Astrocyte (in vitro differentiated cells and primary cell): ENCODE measurements at regions not wholly inside any gene's neighbourhood (a gene's known extent, or its start where the extent isn't known, plus 50 kb on each side); places are given as distances from the start of the nearest gene placed in this dataset.
"Not testable (repeated sequence)": the region's sequence is repeated elsewhere in the genome, so short reads cannot be mapped to it uniquely, and the experiment has no call there.

Source experiments
- DNase-seq: peaks from one replicate; pipeline ENCODE4 v3.0.0-alpha.2; 2010; ENCODE audit warnings: low read depth
- FAIRE-seq: peaks from 2 replicates; lab custom pipeline; 2011; peaks lifted over from hg19 to GRCh38; lab: Jason Lieb, UNC
- H2AFZ ChIP-seq: 2 replicates; pipeline ENCODE4 v1.6.0; 2012; ENCODE audit warnings: low read depth, low read length, inconsistent platforms
- H3K27ac ChIP-seq: 2 replicates; pipeline ENCODE4 v1.5.1; 2011; ENCODE audit warnings: low read depth, low read length, inconsistent platforms
- H3K27me3 ChIP-seq: 2 replicates; pipeline ENCODE4 v1.6.0; 2011; ENCODE audit warnings: low read length, inconsistent platforms; ENCODE audit not compliant: insufficient read depth
- H3K36me3 ChIP-seq: 2 replicates; pipeline ENCODE4 v1.5.1; 2011; ENCODE audit warnings: low read length, inconsistent platforms; ENCODE audit not compliant: insufficient read depth
- H3K4me1 ChIP-seq: 2 replicates; pipeline ENCODE4 v1.5.1; 2011; ENCODE audit warnings: low read length, inconsistent platforms; ENCODE audit not compliant: insufficient read depth
- H3K4me2 ChIP-seq: 2 replicates; pipeline ENCODE4 v1.6.0; 2012; ENCODE audit warnings: low read length, inconsistent platforms
- H3K4me3 ChIP-seq: 2 replicates; pipeline ENCODE4 v1.5.1; 2011; ENCODE audit warnings: low read depth, mild to moderate bottlenecking, low read length, inconsistent platforms; ENCODE audit not compliant: insufficient read depth
- H3K79me2 ChIP-seq: 2 replicates; pipeline ENCODE4 v1.6.0; 2012; ENCODE audit warnings: mild to moderate bottlenecking, low read length, inconsistent platforms; ENCODE audit not compliant: insufficient read depth
- H3K9ac ChIP-seq: 2 replicates; pipeline ENCODE4 v1.6.0; 2012; ENCODE audit warnings: mild to moderate bottlenecking, low read length, inconsistent platforms
- H3K9me3 ChIP-seq: 2 replicates; pipeline ENCODE4 v1.5.1; 2012; ENCODE audit warnings: low read depth, mild to moderate bottlenecking, low read length, inconsistent platforms; ENCODE audit not compliant: insufficient read depth
- H4K20me1 ChIP-seq: 2 replicates; pipeline ENCODE4 v1.6.0; 2012; ENCODE audit warnings: low read length, inconsistent platforms; ENCODE audit not compliant: insufficient read depth
- H3K27ac Mint-ChIP-seq: one replicate; pipeline ENCODE4 v1.8.0; 2021; ENCODE audit warnings: mild to moderate bottlenecking, mixed read lengths; ENCODE audit not compliant: unreplicated experiment
- H3K27me3 Mint-ChIP-seq: one replicate; pipeline ENCODE4 v1.8.0; 2021; ENCODE audit warnings: low read depth, mixed read lengths; ENCODE audit not compliant: unreplicated experiment
- H3K36me3 Mint-ChIP-seq: one replicate; pipeline ENCODE4 v1.8.0; 2021; ENCODE audit warnings: low read depth, mixed read lengths; ENCODE audit not compliant: unreplicated experiment
- H3K4me1 Mint-ChIP-seq: one replicate; pipeline ENCODE4 v1.8.0; 2021; ENCODE audit warnings: low read depth, mixed read lengths; ENCODE audit not compliant: unreplicated experiment
- H3K4me3 Mint-ChIP-seq: one replicate; pipeline ENCODE4 v1.8.0; 2021; ENCODE audit warnings: mild to moderate bottlenecking, moderate library complexity, mixed read lengths; ENCODE audit not compliant: unreplicated experiment
- H3K9me3 Mint-ChIP-seq: one replicate; pipeline ENCODE4 v1.8.0; 2021; ENCODE audit warnings: mild to moderate bottlenecking, mixed read lengths; ENCODE audit not compliant: unreplicated experiment
- EZH2 ChIP-seq: IDR thresholded peaks from 2 replicates; pipeline ENCODE4 v1.6.1; 2012; ENCODE audit warnings: mild to moderate bottlenecking, low read length, inconsistent platforms; ENCODE audit not compliant: insufficient read depth
- TF ChIP-seq, protein P1 (sequence below): IDR thresholded peaks from 2 replicates; pipeline ENCODE4 v1.5.1; 2011; ENCODE audit warnings: low read depth, mild to moderate bottlenecking, inconsistent platforms, low read length, moderate library complexity; ENCODE audit not compliant: insufficient read depth

DNA sequence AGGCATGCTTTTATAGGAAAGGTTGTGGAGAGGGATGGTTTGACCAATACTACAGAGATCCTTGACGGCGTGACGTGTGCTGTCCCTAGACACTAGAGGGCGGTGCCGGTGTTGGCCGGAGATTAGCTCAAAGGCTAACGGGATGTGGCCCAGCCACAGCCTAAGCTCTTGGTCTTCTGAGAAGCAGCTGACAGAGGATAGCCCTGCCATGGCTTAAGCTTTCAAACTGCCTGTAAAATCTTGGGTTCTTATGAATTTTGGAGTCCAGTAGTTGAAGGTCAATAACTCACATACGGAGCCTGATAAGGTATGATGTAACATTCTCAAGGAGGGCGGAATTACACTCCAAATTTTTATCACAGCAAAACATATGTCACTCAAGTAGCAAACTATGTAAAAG lies 515.7 kb upstream of the ATXN7L3B start:
- TF ChIP-seq, protein P1, sequence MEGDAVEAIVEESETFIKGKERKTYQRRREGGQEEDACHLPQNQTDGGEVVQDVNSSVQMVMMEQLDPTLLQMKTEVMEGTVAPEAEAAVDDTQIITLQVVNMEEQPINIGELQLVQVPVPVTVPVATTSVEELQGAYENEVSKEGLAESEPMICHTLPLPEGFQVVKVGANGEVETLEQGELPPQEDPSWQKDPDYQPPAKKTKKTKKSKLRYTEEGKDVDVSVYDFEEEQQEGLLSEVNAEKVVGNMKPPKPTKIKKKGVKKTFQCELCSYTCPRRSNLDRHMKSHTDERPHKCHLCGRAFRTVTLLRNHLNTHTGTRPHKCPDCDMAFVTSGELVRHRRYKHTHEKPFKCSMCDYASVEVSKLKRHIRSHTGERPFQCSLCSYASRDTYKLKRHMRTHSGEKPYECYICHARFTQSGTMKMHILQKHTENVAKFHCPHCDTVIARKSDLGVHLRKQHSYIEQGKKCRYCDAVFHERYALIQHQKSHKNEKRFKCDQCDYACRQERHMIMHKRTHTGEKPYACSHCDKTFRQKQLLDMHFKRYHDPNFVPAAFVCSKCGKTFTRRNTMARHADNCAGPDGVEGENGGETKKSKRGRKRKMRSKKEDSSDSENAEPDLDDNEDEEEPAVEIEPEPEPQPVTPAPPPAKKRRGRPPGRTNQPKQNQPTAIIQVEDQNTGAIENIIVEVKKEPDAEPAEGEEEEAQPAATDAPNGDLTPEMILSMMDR, result peak; percentile 56
- TF ChIP-seq EZH2, result no peak
- Histone ChIP-seq H3K27ac (no peak overlapping the region), H3K27me3 (no peaks in the 10 kb centered on the region), H3K4me1 (no peaks in the 10 kb centered on the region), H4K20me1 (no peaks in the 10 kb centered on the region), H3K4me3 (no peak overlapping the region), H3K36me3 (no peaks in the 10 kb centered on the region), H3K79me2 (no peaks in the 10 kb centered on the region), H2AFZ (no peak overlapping the region), H3K9ac (no peak overlapping the region), H3K4me2 (no peak overlapping the region), H3K9me3 (no peaks in the 10 kb centered on the region)
- Mint-ChIP-seq H3K36me3 (no peaks in the 10 kb centered on the region), H3K4me3 (no peak overlapping the region), H3K4me1 (no peaks in the 10 kb centered on the region), H3K27me3 (no peaks in the 10 kb centered on the region), H3K27ac (no peak overlapping the region), H3K9me3 (no peaks in the 10 kb centered on the region)
- no peak for FAIRE-seq
- DNase-seq, result peak; percentile 19

DNA sequence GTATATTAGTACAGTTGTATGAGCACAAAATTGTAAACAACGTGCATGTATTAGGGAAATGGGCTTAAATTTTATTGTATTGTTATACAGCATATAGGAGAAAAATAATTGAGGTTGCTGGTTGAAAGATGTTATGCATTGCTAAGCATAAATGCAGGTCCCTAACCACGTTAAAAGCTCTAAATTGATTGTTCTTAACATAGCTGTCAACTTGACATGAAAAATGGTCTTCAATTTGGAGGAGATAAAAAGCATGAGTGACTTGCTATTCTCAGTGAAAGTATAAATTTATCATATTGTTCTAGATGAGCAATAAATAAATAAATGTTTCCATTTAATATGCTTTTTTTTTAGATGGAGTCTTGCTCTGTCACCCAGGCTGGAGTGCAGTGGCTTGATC lies 506.6 kb upstream of the ATXN7L3B start:
- no peaks in the 10 kb centered on the region for H3K36me3 Mint-ChIP-seq
- no peaks in the 10 kb centered on the region for H3K79me2 ChIP-seq

DNA sequence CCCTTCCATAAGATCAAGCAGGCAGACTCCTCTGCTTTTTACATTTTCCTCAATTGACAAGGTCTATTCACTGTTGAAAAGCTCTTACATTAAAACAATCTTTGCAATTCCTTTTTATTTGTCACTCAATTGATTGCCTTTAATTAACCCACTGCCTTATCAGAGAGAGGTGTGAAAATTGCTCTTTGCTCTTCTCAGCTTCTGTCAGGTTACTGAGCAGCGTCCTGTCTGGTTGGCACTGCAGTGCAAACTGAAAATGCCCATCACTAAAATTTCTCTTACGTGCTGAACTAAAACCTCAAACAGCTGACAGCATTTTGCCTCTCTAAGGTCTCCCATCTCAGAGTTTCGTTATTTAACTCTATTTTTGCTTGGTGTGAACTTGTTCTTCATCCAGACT lies 504.1 kb upstream of the ATXN7L3B start:
- no peak overlapping the region for H3K4me3 Mint-ChIP-seq
- H3K27me3 Mint-ChIP-seq, result peaks cover 1% of the 10 kb centered on the region
- FAIRE-seq (no peak), DNase-seq (no peak)
- H3K27ac ChIP-seq, result no peak overlapping the region
- no peaks in the 10 kb centered on the region for H4K20me1 ChIP-seq
- no peaks in the 10 kb centered on the region for H3K9me3 Mint-ChIP-seq
- H3K27me3 ChIP-seq, result no peaks in the 10 kb centered on the region
- H3K4me1 ChIP-seq, result no peaks in the 10 kb centered on the region
- no peaks in the 10 kb centered on the region for H3K79me2 ChIP-seq
- no peak overlapping the region for H3K4me3 ChIP-seq
- no peaks in the 10 kb centered on the region for H3K36me3 ChIP-seq
- no peak overlapping the region for H2AFZ ChIP-seq
- no peaks in the 10 kb centered on the region for H3K36me3 Mint-ChIP-seq
- no peaks in the 10 kb centered on the region for H3K9me3 ChIP-seq
- H3K4me1 Mint-ChIP-seq, result no peaks in the 10 kb centered on the region
- no peak overlapping the region for H3K9ac ChIP-seq
- no peak for TF ChIP-seq EZH2
- TF ChIP-seq, protein P1, result no peak
- no peak overlapping the region for H3K27ac Mint-ChIP-seq
- H3K4me2 ChIP-seq, result no peak overlapping the region

More for the DNA sequence above, 506.6 kb upstream of the ATXN7L3B start:
- Histone ChIP-seq H3K4me3 (no peak overlapping the region), H3K27me3 (no peaks in the 10 kb centered on the region), H3K9ac (no peak overlapping the region), H3K9me3 (no peaks in the 10 kb centered on the region), H3K27ac (no peak overlapping the region), H3K36me3 (no peaks in the 10 kb centered on the region), H4K20me1 (no peaks in the 10 kb centered on the region), H3K4me2 (no peak overlapping the region), H3K4me1 (no peaks in the 10 kb centered on the region), H2AFZ (no peak overlapping the region)
- no peak for DNase-seq
- no peak overlapping the region for H3K27ac Mint-ChIP-seq
- H3K9me3 Mint-ChIP-seq, result no peaks in the 10 kb centered on the region
- no peak overlapping the region for H3K4me3 Mint-ChIP-seq
- no peak for FAIRE-seq
- TF ChIP-seq EZH2, result no peak
- no peaks in the 10 kb centered on the region for H3K27me3 Mint-ChIP-seq
- no peaks in the 10 kb centered on the region for H3K4me1 Mint-ChIP-seq

DNA sequence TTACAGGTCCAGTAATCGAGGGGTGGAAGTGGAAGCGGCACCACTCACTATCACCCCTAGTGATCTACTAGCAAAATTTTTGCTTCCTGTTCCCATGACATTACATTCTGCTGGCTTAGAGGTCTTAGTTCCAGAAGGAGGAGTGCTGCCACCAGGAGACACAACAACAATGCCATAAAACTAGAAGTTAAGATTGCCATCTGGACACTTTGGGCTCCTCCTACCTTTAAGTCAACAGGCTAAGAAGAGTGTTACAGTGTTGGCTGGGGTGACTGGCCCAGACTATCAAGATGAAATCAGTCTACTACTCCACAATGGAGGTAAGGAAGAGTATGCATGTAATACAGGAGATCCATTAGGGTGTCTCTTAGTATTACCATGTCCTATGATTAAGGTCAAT lies 498.5 kb upstream of the ATXN7L3B start:
- not testable (repeated sequence) for H3K4me1 ChIP-seq, H3K4me3 ChIP-seq, H4K20me1 ChIP-seq, H3K9me3 ChIP-seq, FAIRE-seq, H3K79me2 ChIP-seq, H2AFZ ChIP-seq, H3K4me3 Mint-ChIP-seq, H3K9ac ChIP-seq, DNase-seq, H3K4me1 Mint-ChIP-seq, H3K36me3 Mint-ChIP-seq, H3K9me3 Mint-ChIP-seq, H3K27me3 Mint-ChIP-seq, H3K4me2 ChIP-seq, H3K27ac ChIP-seq, H3K27ac Mint-ChIP-seq, H3K27me3 ChIP-seq, H3K36me3 ChIP-seq
